ENCODE measurements at regions not wholly inside any gene's neighbourhood (a gene's known extent, or its start where the extent isn't known, plus 50 kb on each side); places are given as distances from the start of the nearest gene placed in this dataset.

DNA sequence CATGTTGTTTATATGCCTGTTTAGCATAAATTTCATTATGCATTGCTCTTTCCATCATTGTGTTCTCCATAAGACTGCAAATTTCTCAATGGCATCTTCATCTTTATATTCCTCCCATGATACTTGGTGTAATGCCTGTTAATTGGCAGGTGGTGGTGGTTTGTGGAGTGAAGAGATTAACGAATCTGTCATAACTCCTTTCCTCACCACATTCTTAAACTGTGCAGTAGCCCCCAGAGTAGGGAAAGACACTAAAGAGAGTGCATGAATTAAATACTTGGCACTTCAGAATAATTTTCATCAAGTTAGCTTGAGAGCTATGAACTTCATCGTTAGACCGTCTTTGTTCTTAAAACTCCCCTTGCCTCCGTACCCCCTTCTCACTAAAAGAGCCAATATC, 329.7 kb downstream of the HS3ST3B1 start:
- Mint-ChIP-seq H3K9me3 (no peaks in the 10 kb centered on the region), H3K4me3 (no peak overlapping the region), H3K36me3 (ENCODE audit: low read depth) (no peaks in the 10 kb centered on the region), H3K27ac (no peak overlapping the region), H3K4me1 (ENCODE audit: low read depth) (no peaks in the 10 kb centered on the region), H3K27me3 (peaks cover 3% of the 10 kb centered on the region)
- no peak for DNase-seq

DNA sequence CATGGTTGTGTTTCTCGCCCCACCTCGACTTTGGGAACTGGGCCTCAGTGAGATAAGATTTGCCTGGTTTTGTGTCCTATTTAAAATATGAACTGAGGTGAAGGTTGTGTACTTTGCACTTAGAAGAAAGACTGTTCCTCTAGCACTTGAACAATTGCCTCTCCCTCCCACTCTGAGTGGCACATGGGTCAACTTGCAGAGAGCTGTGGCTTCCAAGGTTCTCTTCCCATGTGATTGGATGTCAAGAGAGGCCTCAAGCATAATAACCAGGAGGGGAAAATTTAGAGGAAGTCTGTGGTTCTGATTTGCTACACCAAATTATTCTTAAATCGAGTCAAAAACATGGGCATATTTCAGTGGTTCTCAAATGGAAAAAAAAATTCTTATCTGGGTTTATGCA, 329.2 kb downstream of the HS3ST3B1 start:
- DNase-seq, result no peak
- H3K9me3 Mint-ChIP-seq, result no peaks in the 10 kb centered on the region
- no peaks in the 10 kb centered on the region for H3K36me3 Mint-ChIP-seq (ENCODE audit: low read depth)
- no peak overlapping the region for H3K4me3 Mint-ChIP-seq
- peaks cover 3% of the 10 kb centered on the region for H3K27me3 Mint-ChIP-seq
- H3K4me1 Mint-ChIP-seq (ENCODE audit: low read depth), result no peaks in the 10 kb centered on the region
- no peak overlapping the region for H3K27ac Mint-ChIP-seq

DNA sequence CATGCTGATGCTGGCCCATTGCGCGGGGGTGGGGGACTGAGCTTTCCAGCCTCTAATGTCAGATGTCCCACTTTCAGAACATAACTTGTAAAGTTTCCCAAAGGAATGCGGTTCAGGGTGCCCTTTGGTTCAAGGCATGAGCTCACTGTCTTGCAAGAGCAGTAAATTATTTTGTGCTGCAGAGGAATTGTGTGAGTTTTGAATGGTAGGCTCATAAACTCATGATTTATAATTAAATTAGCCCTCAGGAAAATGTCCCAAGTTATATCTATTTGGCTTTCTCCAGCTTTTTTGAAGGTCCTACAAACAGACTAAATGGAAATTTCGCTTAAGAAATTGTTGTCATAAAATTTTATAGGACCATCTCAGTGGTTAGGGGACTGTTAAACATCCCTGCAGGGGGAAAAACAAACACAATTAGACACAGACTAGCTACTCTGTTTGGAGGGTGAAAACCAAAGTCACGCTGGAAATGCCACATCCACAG, 321.8 kb downstream of the HS3ST3B1 start:
- Mint-ChIP-seq H3K27me3 (peaks cover 6% of the 10 kb centered on the region), H3K4me3 (no peak overlapping the region), H3K9me3 (no peaks in the 10 kb centered on the region), H3K4me1 (ENCODE audit: low read depth) (no peaks in the 10 kb centered on the region), H3K36me3 (ENCODE audit: low read depth) (no peaks in the 10 kb centered on the region), H3K27ac (no peak overlapping the region)
- DNase-seq, result no peak

DNA sequence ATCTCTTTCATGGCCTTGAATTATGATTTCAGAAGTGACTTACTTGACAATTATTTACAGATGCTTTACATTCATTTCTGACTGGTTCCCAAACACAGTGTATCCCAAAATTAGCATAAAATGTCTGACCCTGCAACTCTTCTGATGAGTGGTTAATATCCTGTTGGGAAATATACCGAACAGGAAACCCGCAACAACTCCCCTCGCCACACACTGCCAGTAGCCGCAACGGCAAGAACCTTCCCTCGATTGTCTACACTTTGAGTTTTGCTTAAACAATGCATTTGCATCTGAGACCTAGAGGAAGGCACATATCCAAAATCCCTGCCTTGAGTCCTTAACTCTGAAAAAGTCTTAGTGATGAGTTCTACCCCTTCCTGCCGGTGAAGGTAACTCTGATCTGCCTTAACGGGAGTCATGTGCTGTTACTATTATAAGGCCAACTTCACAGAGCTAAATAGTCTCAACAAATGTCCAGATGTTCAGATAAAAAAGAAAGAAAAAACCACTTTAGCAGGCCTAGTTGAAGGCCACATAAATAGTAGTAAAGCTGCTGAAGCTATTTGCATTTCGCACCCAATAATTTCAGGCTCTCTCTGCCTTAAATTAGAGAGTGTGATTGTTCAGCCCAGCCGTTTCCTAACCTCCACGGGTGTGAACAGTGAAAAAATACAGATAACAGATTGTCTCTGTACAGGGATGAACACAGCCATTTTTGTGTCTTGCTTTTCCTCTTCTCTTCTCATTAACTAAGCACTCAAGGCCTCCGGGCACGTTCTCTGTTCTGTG, 321.1 kb downstream of the HS3ST3B1 start:
- no peak overlapping the region for H3K27ac Mint-ChIP-seq
- DNase-seq, result no peak
- H3K9me3 Mint-ChIP-seq, result no peaks in the 10 kb centered on the region
- no peaks in the 10 kb centered on the region for H3K4me1 Mint-ChIP-seq (ENCODE audit: low read depth)
- peaks cover 6% of the 10 kb centered on the region for H3K27me3 Mint-ChIP-seq
- H3K36me3 Mint-ChIP-seq (ENCODE audit: low read depth), result no peaks in the 10 kb centered on the region
- no peak overlapping the region for H3K4me3 Mint-ChIP-seq

DNA sequence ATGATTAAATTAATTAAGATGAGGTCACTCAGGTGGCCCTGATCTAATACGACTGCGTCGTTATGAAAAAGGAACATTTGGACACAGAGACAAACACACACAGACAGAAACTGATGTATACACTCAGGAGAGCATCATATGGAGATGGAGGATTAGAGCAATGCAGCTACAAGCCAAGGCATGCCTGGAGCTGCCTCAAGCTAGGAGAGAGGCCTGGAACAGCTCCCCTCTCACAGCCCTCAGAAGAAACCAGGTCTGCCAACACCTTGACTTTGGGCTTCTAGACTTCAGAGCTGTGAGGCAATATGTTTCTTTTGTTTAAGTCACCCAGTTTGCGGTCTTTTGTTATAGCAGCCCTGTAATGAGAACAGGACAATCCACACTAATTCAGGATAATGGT, 318.9 kb downstream of the HS3ST3B1 start:
- Mint-ChIP-seq H3K27ac (no peak overlapping the region), H3K27me3 (peaks cover 6% of the 10 kb centered on the region), H3K9me3 (no peaks in the 10 kb centered on the region), H3K36me3 (ENCODE audit: low read depth) (no peaks in the 10 kb centered on the region), H3K4me1 (ENCODE audit: low read depth) (no peaks in the 10 kb centered on the region), H3K4me3 (no peak overlapping the region)
- DNase-seq, result no peak

DNA sequence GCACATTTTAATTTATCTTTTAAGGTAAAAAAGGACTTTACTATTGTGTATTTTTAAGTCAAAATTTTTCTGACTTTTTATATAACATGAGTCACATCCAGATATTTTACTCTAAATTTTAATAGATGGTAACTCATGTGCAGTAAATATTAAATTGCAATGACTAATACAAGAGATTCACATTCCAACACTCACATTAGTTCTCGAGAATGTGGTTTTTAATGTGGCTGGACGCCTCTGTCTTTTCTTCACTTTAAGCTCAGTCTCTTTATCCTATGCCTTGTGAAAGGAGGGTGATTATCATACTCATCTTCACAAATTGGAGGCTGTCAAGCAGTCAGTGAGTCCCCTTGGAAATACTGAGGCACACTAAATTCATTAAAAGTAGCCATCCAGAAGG, 315.6 kb downstream of the HS3ST3B1 start:
- peaks cover 6% of the 10 kb centered on the region for H3K27me3 Mint-ChIP-seq
- no peak for DNase-seq
- no peak overlapping the region for H3K4me3 Mint-ChIP-seq
- H3K36me3 Mint-ChIP-seq (ENCODE audit: low read depth), result peaks cover 2% of the 10 kb centered on the region
- peaks cover 9% of the 10 kb centered on the region for H3K9me3 Mint-ChIP-seq
- H3K27ac Mint-ChIP-seq, result no peak overlapping the region
- H3K4me1 Mint-ChIP-seq (ENCODE audit: low read depth), result no peaks in the 10 kb centered on the region

DNA sequence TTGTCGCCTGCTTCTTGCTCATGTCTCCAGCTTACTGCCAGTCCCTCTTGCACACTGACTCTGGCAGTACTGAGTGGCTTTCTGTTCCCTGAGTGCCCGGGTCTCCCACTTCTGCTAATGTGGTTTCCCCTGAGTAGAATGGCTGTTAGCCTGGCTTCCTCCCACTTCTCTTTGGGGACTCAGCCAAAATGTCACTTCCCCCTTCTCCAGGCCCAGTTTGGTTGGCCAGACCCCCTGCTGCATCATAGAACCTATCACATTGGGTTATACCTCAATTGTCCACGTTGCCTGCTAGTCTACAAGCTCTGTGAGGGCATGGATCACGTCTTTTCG, 304.4 kb downstream of the HS3ST3B1 start:
- Mint-ChIP-seq H3K9me3 (peaks cover 5% of the 10 kb centered on the region), H3K27ac (no peak overlapping the region), H3K4me1 (ENCODE audit: low read depth) (peaks cover 8% of the 10 kb centered on the region), H3K4me3 (no peak overlapping the region), H3K27me3 (no peaks in the 10 kb centered on the region), H3K36me3 (ENCODE audit: low read depth) (no peaks in the 10 kb centered on the region)
- no peak for DNase-seq

DNA sequence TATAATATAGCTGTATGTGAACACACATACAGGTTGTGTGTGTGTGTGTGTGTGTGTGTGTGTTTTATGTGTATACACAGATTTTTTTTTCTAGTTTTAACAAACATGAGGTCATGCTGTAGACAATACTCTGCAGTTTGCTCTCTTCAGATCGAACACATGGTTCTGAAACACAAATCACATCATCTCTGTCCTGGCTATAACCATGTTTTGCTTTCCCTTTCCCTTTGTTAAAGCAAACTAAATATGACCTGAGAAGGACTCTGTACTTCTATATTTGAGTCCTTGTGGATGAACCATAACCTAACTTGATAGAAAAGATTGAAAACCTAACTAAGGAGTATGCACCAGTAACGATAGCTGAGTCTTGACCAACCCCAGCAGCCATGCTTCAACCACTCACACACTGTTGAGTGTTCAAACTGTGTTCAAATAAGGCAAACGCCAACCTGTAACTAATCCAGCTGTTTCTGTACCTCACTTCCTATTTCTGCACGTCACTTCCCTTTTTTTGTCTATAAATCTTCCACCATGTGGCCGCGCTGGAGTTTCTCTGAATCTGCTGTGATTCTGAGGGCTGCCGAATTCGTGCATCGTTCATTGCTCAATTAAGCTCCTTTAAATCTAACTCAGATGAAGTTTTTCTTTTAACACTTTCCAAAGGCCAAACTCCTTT, 303.8 kb downstream of the HS3ST3B1 start:
- H3K4me3 Mint-ChIP-seq, result no peak overlapping the region
- DNase-seq, result no peak
- H3K9me3 Mint-ChIP-seq, result peaks cover under 1% of the 10 kb centered on the region
- H3K36me3 Mint-ChIP-seq (ENCODE audit: low read depth), result no peaks in the 10 kb centered on the region
- no peaks in the 10 kb centered on the region for H3K27me3 Mint-ChIP-seq
- H3K4me1 Mint-ChIP-seq (ENCODE audit: low read depth), result peaks cover 8% of the 10 kb centered on the region
- H3K27ac Mint-ChIP-seq, result no peak overlapping the region

DNA sequence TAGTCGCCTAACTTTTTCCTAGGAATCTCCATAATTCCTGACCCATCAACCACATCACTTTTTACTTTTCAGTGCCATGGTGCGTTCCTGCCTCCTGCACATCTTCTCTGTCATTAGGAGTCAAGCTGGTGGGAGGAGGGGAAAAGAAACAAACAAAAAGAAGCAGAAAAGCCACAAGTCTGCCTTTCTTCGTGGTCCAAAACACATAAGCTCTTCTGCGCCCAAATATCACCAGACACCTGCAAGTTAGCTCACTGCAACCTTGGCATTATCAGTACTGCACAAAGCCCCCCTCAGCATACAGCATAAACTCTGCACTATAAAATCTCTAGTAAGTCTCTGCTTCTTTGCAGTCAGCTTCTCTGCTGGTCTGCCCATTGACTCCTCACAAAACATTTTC, 295.3 kb downstream of the HS3ST3B1 start:
- no peaks in the 10 kb centered on the region for H3K9me3 Mint-ChIP-seq
- no peak for DNase-seq
- peaks cover 21% of the 10 kb centered on the region for H3K27me3 Mint-ChIP-seq
- peaks cover 15% of the 10 kb centered on the region for H3K4me1 Mint-ChIP-seq (ENCODE audit: low read depth)
- H3K27ac Mint-ChIP-seq, result no peak overlapping the region
- H3K36me3 Mint-ChIP-seq (ENCODE audit: low read depth), result no peaks in the 10 kb centered on the region
- H3K4me3 Mint-ChIP-seq, result no peak overlapping the region

DNA sequence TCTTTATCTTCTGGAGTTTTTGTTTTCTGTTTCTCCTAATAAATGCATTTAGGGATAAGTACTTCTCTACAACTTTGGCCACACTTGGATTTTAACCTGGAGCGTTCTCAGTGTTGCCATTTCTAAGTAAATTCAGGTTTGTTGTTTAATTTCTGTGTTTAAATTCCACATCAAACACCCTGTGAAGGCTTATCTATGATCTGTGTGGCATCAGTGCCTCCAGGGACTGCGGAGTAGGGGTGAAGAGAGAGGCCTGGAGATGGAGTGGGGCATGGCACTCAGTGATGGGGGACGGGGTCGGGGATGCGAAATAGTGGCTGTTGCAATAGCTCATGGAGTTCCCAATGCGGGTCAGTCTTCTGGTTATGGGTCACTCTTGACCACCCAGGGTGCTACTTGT, 294.8 kb downstream of the HS3ST3B1 start:
- DNase-seq, result no peak
- Mint-ChIP-seq H3K27me3 (peaks cover 21% of the 10 kb centered on the region), H3K9me3 (no peaks in the 10 kb centered on the region), H3K4me3 (no peak overlapping the region), H3K27ac (no peak overlapping the region), H3K36me3 (ENCODE audit: low read depth) (no peaks in the 10 kb centered on the region), H3K4me1 (ENCODE audit: low read depth) (peaks cover 15% of the 10 kb centered on the region)

DNA sequence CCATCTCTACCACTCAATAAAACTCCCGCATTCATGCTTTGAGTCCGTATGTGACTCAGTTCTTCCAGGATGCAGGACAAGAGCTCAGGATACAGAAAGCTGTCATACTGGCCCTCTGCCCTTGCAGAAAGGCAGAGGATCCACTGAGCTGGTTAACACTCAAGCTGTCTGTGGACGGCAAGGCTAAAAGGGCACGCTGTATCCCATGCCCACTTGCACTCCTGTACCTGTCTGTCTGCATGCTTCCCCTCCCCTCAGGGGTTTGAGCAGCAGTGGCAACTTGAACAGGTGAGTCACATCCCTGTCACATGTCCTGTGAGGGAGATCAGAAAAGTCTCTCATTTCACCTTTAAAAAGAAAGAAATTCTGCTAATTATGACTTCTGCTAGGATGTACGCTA, 293.8 kb downstream of the HS3ST3B1 start:
- H3K36me3 Mint-ChIP-seq (ENCODE audit: low read depth), result no peaks in the 10 kb centered on the region
- H3K27me3 Mint-ChIP-seq, result peaks cover 21% of the 10 kb centered on the region
- peaks cover 15% of the 10 kb centered on the region for H3K4me1 Mint-ChIP-seq (ENCODE audit: low read depth)
- no peak for DNase-seq
- H3K9me3 Mint-ChIP-seq, result no peaks in the 10 kb centered on the region
- H3K4me3 Mint-ChIP-seq, result no peak overlapping the region
- no peak overlapping the region for H3K27ac Mint-ChIP-seq

DNA sequence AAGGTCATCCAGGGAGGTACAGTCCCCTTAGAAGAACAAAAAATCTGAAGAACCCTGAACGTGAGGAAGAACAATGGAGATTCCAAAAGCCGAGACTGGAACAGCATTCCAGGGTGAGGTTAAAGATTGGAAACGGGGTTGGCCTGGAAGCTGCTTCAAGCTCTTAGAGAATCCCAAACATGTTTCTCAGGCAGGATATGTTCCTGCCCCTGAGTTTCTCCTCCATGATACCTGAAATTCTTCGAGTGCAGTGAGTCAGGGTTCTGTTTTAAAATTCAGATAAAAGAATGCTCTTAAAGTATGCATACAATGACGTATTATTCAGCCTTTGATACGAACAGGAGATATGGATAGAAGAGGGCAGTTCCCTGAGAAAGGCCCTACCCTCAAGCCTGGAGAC, 293.1 kb downstream of the HS3ST3B1 start:
- DNase-seq, result no peak
- Mint-ChIP-seq H3K4me3 (no peak overlapping the region), H3K9me3 (no peaks in the 10 kb centered on the region), H3K27ac (no peak overlapping the region), H3K36me3 (ENCODE audit: low read depth) (no peaks in the 10 kb centered on the region), H3K4me1 (ENCODE audit: low read depth) (peaks cover 15% of the 10 kb centered on the region), H3K27me3 (peaks cover 21% of the 10 kb centered on the region)

DNA sequence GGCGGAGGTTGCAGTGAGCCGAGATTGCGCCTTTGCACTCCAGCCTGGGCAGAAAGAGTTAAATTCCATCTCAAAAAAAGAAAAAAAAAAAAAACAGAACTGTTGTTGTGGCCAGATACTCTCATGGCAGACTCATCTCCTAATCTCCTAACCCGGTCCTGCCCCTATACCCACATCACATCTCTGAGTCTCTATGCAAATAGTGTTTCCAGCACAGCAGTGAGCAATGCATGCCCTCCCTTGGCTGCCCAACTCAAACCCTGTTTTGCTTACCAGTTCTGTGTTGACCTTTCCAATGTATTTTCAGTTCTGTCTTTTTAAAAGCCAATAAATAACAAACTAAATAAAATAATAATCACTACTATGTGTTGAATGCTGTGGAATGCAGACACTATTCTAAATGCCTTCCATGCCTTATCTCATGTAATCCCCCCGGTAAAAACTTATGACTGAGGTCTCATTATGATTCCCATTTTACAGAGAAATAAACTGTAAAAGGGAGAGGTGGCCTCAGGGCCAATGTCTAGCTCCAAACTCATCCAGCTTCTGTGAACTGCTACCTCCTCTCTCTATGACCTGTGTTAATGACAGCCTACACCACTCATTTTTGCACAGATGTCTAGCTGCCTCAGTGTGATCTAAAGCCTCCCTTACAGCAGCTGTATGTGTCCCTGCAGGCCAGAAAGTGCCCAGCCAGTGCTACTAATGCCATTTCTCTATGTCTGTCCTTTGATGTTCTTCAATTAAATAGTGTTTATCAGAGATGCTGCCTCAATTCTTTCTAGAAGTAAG, 289.8 kb downstream of the HS3ST3B1 start:
- H3K4me1 Mint-ChIP-seq (ENCODE audit: low read depth), result peaks cover 8% of the 10 kb centered on the region
- no peaks in the 10 kb centered on the region for H3K36me3 Mint-ChIP-seq (ENCODE audit: low read depth)
- no peaks in the 10 kb centered on the region for H3K9me3 Mint-ChIP-seq
- DNase-seq, result no peak
- H3K27me3 Mint-ChIP-seq, result peaks cover 8% of the 10 kb centered on the region
- H3K27ac Mint-ChIP-seq, result no peak overlapping the region
- H3K4me3 Mint-ChIP-seq, result no peak overlapping the region

DNA sequence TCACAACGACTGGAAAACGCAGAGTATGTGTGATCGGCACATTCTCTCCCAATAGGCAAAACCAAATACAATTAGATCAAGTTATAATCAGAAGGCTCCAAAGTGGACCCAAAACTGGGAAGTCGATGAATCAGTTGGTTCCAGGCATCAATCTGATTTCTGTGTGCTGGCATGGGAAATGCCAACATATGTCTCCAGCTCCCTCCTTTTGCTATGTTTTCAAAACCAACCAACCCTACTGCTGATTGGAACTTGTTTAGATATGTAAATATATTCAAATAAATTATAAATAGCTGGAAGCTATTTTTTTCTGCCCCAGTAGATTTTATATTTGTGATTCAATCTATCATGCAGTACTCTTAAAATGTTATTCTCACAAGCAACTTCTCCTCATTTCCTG, 284.2 kb downstream of the HS3ST3B1 start:
- Mint-ChIP-seq H3K4me3 (no peak overlapping the region), H3K36me3 (ENCODE audit: low read depth) (no peaks in the 10 kb centered on the region), H3K27me3 (no peaks in the 10 kb centered on the region), H3K4me1 (ENCODE audit: low read depth) (no peaks in the 10 kb centered on the region), H3K27ac (no peak overlapping the region), H3K9me3 (no peaks in the 10 kb centered on the region)
- DNase-seq, result no peak

DNA sequence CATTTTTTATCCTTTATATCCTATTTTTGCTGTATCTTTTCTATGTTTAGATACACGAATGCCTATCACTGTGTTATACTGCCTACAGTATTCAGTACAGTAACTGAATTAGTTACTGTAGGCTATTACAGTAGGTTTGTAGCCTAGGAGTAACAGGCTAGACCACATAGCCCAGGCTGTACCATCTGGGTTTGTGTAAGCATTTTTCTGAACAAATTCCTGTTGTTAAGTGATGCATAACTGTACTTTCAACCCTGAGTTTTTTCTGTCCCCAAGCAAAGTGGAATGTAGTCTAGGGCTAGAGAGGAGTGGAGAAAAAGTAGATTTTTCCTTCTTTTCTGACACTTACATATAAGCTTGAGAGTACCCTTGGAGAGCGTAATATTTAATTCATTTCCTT, 282.1 kb downstream of the HS3ST3B1 start:
- Mint-ChIP-seq H3K36me3 (ENCODE audit: low read depth) (no peaks in the 10 kb centered on the region), H3K4me1 (ENCODE audit: low read depth) (no peaks in the 10 kb centered on the region), H3K9me3 (no peaks in the 10 kb centered on the region), H3K4me3 (no peak overlapping the region), H3K27ac (no peak overlapping the region), H3K27me3 (no peaks in the 10 kb centered on the region)
- DNase-seq, result no peak
